GM21825 (cell line): ENCODE measurements at regions not wholly inside any gene's neighbourhood (a gene's known extent, or its start where the extent isn't known, plus 50 kb on each side); places are given as distances from the start of the nearest gene placed in this dataset.
"Not testable (repeated sequence)": the region's sequence is repeated elsewhere in the genome, so short reads cannot be mapped to it uniquely, and the experiment has no call there.

Source experiments
- ATAC-seq: cut with Tn5 transposase; IDR thresholded peaks from one replicate; pipeline ENCODE4 v1.9.1; 2021; ENCODE audit warnings: mild to moderate bottlenecking, moderate library complexity; ENCODE audit not compliant: unreplicated experiment

DNA sequence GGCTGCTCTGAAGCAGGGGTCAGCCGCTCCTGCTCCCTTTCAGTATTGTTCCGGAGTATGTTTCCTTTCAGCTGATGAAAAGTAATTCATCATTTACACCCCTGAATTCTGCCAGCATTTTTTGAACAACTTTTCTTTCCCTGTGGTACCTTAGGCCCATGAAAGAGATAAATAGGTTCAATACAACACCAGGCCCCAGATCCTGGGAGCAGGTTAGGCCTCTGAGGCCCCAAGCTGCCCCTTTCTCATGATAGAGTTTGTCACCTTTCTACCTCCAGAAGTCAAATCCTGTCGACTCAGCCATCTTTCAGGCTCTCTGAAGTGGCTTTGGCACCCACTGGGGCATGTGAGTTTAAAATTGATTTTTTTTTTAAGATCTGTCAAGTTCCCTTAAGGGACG is 1415.1 kb upstream of the ZEB2 start:
- ATAC-seq: no peak

DNA sequence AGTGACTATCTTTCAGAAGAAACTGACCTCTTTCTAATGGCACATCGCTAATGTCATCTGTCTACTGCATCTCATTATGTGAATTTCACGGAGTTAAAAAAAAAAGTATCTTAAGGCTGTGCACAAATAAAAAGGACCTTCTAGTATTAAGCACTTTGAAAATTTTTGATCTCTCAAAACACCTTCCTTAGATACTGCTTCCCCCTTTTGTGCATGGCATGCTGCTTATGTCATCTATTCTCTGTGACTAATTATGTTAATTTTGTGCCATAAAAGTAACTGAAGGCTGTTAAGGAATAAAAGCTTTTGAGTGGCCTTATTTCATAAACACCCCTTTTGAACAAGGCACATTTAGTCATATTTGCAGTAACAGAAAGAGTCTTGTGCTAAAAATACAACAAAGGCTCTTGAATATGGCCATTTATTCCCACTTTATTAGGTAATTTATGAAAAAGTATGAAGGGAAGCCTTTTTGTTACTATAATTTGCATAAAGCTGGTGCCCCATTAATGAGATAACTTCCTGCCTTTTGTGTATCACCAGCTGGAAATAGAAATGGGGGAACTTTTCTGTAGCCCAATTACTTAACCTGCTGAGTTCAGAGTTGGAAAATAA is 1412.0 kb upstream of the ZEB2 start:
- ATAC-seq: no peak

DNA sequence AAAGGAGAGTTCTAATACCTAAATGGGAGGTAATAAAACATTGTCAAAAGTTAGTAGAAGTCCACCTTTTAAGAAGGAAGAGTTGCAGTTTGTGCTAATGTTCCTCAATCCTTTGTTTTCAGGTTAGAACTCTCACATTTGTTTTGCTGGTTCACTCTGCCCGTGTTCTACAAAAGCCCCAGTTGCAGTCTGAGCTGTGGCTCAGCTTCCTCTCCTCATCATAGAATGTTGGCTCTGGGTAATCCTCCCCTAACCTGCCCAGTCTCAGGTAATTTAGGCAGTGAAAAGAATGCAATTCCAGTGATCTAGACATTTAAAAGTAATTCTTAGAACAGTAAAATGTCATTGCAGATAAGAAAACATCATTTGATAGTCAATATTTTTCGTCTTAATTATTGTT is 1410.4 kb upstream of the ZEB2 start:
- no peak for ATAC-seq

DNA sequence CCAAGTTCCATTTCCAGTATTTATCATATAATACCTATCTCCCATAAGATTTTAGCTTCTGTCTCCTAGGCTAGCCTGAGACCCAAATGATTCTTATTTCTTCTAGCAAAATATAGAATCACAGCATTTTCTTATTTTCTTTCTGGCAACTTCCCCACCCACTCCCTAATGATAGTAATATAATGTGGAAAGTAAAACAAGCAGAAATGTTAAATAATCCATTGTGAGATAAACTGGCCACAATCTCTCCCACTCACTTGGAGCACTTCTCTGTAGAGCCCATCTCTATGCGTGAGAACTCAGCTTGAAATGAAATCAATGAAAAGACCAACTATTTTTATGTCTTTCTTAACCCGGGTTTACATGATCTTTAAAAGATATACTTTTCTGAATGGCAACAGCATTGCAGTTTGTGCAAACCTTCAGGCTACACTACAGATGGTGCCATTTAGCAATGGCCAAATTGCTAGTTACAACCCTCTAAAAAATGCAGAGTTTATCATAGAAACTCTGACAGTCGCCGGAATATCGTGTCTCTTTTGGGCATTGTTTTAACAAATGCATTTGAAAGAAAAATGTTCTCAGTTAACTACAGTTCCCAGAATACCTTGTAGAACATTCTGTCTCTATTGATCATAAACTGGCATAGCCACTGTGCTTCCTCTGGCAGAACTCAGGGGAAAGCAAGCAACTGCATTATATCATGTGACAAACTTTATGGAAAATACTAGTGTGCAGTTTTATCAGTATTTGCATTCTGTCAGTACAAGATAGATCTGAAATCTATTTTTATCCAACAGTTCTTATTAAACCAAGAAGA is 1407.4 kb upstream of the ZEB2 start:
- no peak for ATAC-seq

DNA sequence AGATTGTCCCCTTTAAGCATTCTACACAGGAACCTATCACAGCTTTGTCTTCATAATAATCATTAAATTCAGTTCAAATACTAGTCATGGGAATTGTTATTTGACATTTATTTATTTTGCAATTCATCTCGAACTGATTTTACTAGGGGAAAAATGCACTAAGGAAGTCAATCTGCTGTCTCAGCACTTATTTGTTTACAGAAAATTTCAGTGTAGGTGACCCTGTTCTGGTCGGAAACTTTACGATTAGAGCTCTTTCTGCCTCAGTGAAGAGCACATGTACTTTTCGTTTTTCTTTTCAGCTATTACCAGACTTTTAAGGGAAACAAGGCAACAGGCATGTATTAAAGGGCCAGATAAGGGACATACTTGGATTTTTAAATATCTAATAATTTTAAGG is 1405.7 kb upstream of the ZEB2 start:
- no peak for ATAC-seq

DNA sequence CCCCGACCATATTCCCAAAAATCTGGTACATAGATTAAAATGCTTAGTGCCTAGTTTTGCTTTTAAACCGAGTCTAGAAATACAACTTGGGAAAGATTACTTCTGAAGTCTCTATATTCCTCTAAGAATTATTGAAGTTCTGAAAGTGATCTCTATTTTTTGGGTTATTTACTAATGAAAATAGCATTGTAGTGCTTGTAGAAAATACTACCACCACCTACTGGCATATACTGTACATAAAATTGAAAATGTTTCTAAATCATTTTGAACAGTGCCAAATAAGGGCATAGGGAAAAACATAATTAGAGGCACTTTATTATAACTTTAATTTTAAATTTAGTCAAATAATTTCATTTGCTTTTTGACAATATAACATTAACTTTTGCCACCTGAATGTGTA is 1399.6 kb upstream of the ZEB2 start:
- no peak for ATAC-seq

DNA sequence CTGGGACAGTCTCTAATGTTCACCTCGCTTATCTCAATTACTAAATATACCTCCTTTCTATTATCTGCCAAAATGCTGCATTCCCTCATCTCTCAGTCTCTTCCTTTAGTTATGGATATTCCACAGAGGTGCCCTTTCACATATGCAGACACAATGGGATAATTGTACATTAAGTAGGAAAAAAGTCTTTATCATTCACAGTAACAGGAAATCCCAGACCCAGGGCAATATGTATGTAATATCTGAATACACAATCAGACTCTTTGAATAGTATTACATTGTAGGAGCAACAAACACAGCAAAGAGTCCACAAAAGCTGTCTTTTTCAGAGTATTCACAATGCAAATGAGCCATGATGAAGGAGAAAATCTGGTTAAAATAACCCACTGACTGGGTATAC is 1399.0 kb upstream of the ZEB2 start:
- no peak for ATAC-seq

DNA sequence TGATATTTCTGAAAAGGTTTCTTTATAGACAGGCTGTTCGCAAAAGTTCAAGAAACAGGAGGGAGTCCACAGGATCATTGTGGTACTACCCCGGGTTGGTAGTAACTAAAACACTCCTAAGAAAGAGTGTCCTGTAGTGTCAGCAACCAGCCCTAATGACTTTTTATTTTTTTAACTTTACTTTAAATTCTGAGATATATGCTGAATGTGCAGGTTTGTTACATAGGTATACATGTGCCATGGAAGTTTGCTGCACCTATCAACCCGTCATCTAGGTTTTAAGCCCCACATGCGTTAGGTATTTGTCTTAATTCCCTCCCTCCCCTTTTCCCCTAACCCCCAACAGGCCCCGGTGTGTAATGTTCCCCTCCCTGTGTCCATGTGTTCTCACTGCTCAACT is 1396.9 kb upstream of the ZEB2 start:
- no peak for ATAC-seq

DNA sequence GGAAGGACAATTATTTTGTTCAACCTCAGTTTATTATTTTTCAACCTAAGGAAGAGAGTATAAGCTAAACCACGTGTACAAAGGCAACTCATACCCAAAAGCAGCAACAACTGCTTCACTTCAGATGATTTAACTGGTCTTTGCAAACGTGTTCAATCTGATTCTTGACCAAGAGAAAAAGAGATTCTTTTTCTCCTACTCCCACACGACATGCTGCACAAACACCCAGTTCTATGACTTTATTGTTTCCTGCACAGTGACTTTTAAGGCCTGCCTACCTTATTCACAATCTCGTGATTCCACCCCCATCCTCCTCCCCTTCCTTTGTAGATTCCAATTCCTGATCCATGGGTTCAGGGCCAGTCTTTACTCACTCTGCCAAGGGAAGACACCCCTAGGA is 1394.8 kb upstream of the ZEB2 start:
- ATAC-seq: no peak

DNA sequence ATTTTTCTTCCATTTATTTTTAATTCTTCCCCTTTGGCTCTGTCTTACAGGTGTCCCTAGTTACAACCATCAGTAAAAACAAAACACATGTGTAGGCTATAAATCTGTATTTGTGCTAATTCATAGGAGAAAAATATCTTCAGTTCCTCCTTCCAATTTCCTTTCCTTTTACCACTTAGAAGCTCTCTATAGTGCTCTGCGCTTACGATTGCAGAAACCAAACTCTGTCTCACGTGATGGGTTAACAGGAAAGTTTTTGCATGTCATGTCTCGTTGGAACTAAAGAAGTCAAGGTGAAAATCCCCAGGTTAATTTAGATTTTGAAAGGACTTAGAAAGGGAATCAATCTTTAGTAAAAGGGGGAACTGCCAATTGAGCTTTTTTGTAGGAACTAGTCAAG is 1390.5 kb upstream of the ZEB2 start:
- ATAC-seq: peak; percentile 69

DNA sequence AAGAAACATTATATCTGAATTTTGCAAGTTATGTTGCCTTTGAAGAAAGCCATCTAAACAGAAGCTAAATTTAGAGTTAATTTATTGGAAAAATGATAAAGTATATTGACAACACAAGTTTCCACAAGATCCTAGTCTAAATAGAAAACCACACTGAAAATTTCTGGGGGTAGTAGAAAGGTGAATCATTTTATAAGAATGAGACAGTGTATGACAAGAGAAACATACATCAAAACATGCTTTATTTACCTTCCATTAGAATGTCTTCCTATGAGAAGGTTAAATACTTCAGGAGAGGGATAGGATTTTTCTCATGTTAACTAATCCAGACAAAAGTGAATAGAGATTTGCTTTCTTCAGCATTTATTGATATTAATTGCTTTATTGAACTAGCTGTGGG is 1389.8 kb upstream of the ZEB2 start:
- ATAC-seq: no peak

DNA sequence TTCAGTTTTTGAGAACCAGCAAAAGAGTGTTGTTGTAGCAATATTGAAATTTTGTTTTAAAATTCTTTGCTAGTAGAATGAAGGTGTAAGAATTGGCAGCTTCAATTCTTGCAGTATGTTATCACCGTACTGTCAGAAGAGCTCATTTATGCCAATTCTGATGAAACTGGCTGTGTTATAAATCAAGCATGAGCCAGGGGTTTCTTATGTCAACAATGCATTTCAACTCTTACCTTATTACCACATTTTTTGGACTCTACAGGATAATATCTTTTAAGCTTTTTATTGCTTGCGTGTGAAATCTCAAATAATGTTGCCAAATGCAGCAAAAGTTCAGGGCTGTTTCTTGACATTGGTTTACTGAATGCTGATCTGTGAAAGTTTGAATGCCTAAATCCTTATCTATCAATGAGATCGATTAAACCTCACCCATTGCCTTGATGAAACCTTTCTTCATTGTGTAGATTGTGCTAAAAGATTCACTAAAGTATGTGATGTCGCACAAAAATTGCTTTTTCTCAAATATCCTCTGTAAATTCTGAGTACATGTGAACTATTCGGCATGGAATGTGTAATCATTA is 1389.3 kb upstream of the ZEB2 start:
- ATAC-seq: no peak

DNA sequence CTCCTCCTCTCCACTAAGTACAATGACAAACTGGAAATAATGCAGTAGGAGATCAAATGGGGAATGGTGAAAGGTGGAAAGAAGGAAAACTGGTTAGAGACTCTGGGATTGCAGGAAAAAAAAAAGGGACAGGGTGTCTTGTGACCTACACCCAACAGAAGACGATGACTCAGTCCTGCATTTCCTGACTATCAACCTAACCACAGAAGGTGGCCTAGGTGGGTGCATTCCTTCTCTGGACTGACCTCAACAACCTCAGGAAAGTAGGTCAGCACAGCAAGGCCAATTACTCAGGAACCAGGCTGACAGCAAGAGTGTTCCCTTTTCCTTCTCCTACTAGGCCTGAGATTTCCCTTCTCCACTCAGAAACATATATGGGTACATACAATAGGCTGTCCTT is 1386.4 kb upstream of the ZEB2 start:
- ATAC-seq: no peak

DNA sequence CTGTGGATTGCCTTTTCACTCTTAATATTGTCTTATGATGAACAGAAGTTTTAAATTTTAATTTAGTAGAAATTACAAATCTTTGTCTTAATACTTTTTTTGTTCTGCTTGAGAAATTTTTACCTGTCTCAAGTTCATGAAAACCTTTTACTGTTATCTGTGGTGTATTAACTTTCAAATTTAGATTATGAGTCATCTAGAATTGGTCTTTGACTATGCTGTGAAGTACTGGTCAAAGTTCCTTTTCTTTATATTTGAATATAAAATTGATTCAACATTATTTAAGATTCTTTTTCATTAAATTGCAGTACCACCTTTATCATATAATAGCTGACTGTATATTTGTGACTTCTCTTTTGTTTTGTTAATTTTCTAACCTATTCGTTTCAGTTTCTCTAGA is 1385.5 kb upstream of the ZEB2 start:
- no peak for ATAC-seq

DNA sequence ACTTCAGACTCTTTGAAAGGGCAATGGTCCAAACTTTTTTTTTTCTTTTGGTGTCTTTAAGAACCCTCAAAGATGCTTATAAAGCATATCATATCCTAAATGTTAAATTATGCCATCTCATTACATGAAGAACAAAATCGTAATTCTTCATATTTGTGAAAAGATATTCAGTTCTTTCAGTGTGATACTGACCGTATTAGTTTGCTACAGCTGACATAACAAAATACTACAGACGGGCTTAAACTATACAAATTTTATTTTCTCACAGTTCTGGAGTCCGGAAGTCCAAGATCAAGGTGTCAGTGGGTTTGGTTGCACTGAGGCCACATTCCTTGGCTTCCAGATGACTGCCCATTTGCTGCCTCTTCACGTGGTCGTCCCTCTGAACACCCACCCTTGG is 1377.2 kb upstream of the ZEB2 start:
- ATAC-seq: no peak

DNA sequence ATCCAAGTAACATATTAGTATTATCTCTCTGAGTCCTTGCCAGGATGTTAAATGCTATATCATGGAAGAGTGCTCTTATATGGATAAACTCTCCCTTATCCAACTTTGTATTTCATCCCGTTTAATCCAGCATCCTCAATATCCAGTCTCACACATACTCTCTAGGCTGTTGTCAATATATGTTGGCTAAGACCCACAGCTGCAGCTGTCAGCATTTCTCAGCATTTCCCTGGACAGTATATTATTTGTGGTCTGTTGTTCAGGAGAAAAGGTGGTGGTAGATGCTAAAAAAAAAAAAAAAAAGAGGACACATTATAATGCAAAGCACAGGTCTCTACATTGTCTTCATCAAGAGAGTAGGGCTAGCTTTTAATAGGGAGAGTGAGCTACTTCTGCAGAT is 1368.0 kb upstream of the ZEB2 start:
- ATAC-seq: no peak

DNA sequence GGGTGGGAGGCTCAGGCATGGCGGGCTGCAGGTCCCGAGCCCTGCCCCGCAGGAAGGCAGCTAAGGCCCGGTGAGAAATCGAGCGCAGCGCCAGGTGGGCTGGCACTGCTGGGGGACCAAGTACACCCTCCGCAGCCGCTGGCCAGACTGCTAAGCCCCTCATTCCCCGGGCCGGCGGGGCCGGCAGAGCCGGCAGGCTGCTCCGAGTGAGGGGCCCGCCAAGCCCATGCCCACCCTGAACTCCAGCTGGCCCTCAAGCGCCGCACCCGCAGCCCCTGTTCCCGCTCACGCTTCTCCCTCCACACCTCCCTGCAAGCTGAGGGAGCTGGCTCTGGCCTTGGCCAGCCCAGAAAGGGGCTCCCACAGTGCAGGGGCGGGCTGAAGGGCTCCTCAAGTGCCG is 1361.1 kb upstream of the ZEB2 start:
- ATAC-seq: not testable (repeated sequence)

DNA sequence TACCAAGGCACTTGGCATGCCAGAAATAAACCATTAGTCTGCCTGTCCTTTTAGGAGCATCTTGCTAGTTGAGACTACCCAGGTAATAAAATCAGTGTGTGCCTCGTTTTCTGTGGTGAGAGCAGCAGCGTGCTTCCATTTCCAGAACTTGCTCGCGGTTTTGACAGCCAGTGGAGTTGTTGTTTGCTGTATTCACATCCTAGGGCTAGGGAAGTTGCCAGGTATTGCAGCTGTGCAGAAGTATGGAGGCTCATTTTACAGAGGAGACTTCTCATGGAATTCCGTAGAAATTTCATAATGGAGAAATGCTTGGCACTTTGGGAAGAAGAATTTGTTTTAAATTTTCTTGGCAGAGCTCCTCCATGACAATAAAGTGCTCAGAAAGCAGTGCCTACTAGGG is 1355.1 kb upstream of the ZEB2 start:
- ATAC-seq: no peak

DNA sequence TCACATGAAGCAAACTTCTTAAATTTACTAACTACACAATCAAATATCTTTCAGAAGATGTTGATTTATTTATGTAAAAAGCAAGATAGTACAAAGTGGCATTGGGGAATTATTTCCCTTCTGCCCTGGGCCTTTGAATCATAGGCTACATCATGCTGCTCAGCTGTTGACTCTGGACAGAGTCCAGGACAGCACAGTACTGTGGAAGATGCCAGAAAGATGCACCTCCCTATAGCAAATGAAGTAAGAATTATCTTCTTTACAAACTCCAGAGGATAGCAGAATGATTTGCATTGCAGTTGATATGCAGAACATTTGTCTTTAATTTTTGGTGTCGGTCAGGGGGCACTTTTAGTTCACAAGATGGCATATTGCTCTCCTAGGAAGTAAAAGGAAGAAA is 1354.5 kb upstream of the ZEB2 start:
- no peak for ATAC-seq

DNA sequence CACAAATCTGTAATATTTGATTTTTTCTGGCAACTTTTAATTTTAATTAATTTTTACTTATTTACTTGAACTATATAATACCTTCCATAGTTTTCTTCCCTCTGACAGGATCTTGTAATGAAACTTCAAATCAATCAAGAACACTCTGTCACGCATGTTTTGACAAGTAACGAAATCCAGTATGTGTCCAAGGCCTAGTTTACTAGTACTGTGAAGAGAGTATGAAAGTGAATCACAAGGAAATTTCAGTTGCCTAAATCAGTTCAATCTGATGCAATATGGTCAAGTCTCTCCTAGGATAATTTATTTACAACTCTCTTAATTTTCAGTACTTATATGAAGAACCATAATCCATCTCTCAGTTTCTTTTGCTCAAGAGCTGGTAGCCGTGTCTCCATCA is 1344.6 kb upstream of the ZEB2 start:
- no peak for ATAC-seq

DNA sequence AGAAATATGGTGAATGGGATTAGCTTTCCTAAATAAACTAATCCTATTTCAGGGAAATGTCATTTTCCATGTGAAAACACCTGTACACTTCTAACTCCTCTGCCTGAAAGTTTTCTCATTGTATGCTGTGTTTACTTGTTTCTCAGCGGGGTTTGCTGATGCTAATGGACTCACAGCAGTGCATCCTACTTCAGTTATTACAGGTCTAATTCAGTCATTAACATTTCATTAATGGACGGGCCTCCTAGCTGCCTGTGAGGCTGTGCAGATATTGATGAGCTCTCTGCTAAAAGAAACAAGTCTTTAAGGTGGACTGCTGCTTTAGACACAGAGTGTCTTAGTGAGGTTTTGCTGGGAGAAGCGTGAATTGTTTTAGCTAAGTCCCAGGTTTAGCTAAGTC is 1342.0 kb upstream of the ZEB2 start:
- ATAC-seq: no peak

DNA sequence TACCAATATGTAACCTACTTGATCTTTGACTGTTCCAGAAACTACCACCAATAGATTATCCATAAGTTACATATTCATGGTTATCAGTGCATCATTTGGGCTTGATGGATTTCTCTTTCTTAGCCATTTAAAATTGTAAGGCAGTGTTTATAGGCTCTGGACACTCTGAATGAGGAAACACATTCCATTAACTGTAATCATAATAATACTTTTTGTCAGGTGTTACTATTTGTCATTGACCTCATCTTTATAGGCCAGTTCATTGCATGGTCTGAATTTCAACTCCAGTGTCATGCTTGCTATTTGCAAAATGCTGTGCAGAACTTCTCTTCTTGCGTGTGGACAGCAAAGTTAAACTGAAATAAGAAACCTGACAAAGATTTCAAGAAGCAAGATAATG is 1340.2 kb upstream of the ZEB2 start:
- no peak for ATAC-seq

DNA sequence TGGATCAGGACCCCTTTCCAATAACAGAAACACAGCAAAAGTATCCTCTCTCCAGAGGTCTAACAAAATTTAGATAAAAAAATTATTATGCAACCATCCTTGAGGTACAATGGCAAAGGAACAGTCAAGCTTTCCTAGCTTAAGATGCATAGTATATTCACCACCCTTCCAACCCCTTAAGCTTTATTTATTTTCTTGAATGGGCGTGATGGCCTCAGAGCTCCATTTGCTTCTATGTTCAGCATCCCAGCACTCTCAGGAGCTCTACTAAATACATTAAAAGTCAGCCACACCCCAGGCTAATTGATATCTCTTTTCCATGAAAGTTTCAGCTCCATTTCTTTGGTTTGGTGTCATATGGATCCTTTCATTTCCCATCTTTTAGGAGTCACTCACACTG is 1335.2 kb upstream of the ZEB2 start:
- no peak for ATAC-seq
